Testis (tissue), 2 donors: ENCODE measurements at regions not wholly inside any gene's neighbourhood (a gene's known extent, or its start where the extent isn't known, plus 50 kb on each side); places are given as distances from the start of the nearest gene placed in this dataset.

Experiments
- CTCF ChIP-seq, 3 experiments: fragments of 450-650 bp in 2 of 3; fragments of 200-600 bp in 1 of 3; sonication (generic) in 1 of 3; IDR thresholded peaks; one replicate each; pipeline ENCODE4 v1.5.1; 2016 to 2019; ENCODE audit warnings: antibody characterized with exemption in 3 of 3, mild to moderate bottlenecking in 2 of 3, moderate library complexity in 1 of 3
- POLR2A ChIP-seq: fragments of 450-650 bp; IDR thresholded peaks from one replicate; pipeline ENCODE4 v1.6.1; 2017; ENCODE audit warnings: antibody characterized with exemption, mild to moderate bottlenecking, moderate library complexity

GRCh38 chr17:79305768-79306423, 231.3 kb downstream of the ENGASE start:
- TF ChIP-seq CTCF (IDR thresholded peaks at IDR 0.05), result no peak
- no peak for TF ChIP-seq POLR2A
